SH-SY5Y (cell line): ENCODE measurements at regions not wholly inside any gene's neighbourhood (a gene's known extent, or its start where the extent isn't known, plus 50 kb on each side); places are given as distances from the start of the nearest gene placed in this dataset.

Source experiments
- GATA2 ChIP-seq: IDR thresholded peaks from 2 replicates; pipeline ENCODE4 v1.6.1; 2011; ENCODE audit warnings: mild to moderate bottlenecking, low read depth, low read length
- GATA3 ChIP-seq: IDR thresholded peaks from 2 replicates; pipeline ENCODE4 v1.6.1; 2011; ENCODE audit warnings: low read depth, mild to moderate bottlenecking, low read length, moderate library complexity

GRCh38 chr6:138555421-138555988, 56.2 kb upstream of the NHSL1 start:
- TF ChIP-seq GATA3, result no peak
- no peak for TF ChIP-seq GATA2
